SK-N-SH treated with all-trans-retinoic acid at 6 μM for 48 hours (cell line): ENCODE measurements at regions not wholly inside any gene's neighbourhood (a gene's known extent, or its start where the extent isn't known, plus 50 kb on each side); places are given as distances from the start of the nearest gene placed in this dataset.
"Not testable (repeated sequence)": the region's sequence is repeated elsewhere in the genome, so short reads cannot be mapped to it uniquely, and the experiment has no call there.

Experiments used
- ATAC-seq: fragments of 200-7000 bp; cut with Tn5 transposase; 3 replicates; pipeline ENCODE4 v1.9.1; 2020; ENCODE audit warnings: mild to moderate bottlenecking, moderate library complexity
- ARNTL ChIP-seq: fragments of 450-650 bp; formaldehyde crosslinking; IDR thresholded peaks from 2 replicates; pipeline ENCODE4 v1.5.0; 2020; ENCODE audit warnings: low read depth, mild to moderate bottlenecking, moderate library complexity, borderline replicate concordance
- BACH2 ChIP-seq: fragments of 250-450 bp; sonication (Bioruptor Pico); IDR thresholded peaks from 2 replicates; pipeline ENCODE4 v1.9.0; 2021; ENCODE audit warnings: mild to moderate bottlenecking, borderline replicate concordance
- CREB5 ChIP-seq: fragments of 250-450 bp; sonication (Bioruptor Pico); IDR thresholded peaks from 2 replicates; pipeline ENCODE4 v1.5.1; 2020; ENCODE audit warnings: low read depth, mild to moderate bottlenecking, moderate library complexity
- CSDC2 ChIP-seq: fragments of 250-450 bp; sonication (Bioruptor Pico); IDR thresholded peaks from 2 replicates; pipeline ENCODE4 v1.5.0; 2020; ENCODE audit warnings: mild to moderate bottlenecking, moderate library complexity
- CSRNP3 ChIP-seq: fragments of 250-450 bp; sonication (Bioruptor Pico); IDR thresholded peaks from 2 replicates; pipeline ENCODE4 v1.5.1; 2021; ENCODE audit warnings: mild to moderate bottlenecking, moderate library complexity
- ESRRG ChIP-seq: fragments of 250-450 bp; sonication (Bioruptor Pico); IDR thresholded peaks from 2 replicates; pipeline ENCODE4 v1.6.1; 2021; ENCODE audit warnings: mild to moderate bottlenecking
- GLIS3 ChIP-seq: fragments of 250-450 bp; sonication (Bioruptor Pico); IDR thresholded peaks from 2 replicates; pipeline ENCODE4 v1.5.0; 2020; ENCODE audit warnings: mild to moderate bottlenecking, moderate library complexity
- ISL1 ChIP-seq: fragments of 250-450 bp; sonication (Bioruptor Pico); IDR thresholded peaks from 2 replicates; pipeline ENCODE4 v2.1.2; 2022; ENCODE audit warnings: mild to moderate bottlenecking, moderate library complexity
- OSR1 ChIP-seq: fragments of 250-450 bp; sonication (Bioruptor Pico); IDR thresholded peaks from 2 replicates; pipeline ENCODE4 v1.8.0; 2022; ENCODE audit warnings: moderate library complexity, mild to moderate bottlenecking, inconsistent platforms
- PATZ1 ChIP-seq: fragments of 250-450 bp; sonication (Bioruptor Pico); IDR thresholded peaks from 2 replicates; pipeline ENCODE4 v1.8.0; 2020; ENCODE audit warnings: mild to moderate bottlenecking, moderate library complexity, borderline replicate concordance
- POU6F1 ChIP-seq: fragments of 250-450 bp; sonication (Bioruptor Pico); IDR thresholded peaks from 2 replicates; pipeline ENCODE4 v1.8.0; 2021; ENCODE audit warnings: low read depth, mild to moderate bottlenecking, moderate library complexity, borderline replicate concordance
- PPARA ChIP-seq: fragments of 250-450 bp; sonication (Bioruptor Pico); IDR thresholded peaks from 2 replicates; pipeline ENCODE4 v1.5.0; 2020; ENCODE audit warnings: mild to moderate bottlenecking, borderline replicate concordance
- RARB ChIP-seq: fragments of 250-450 bp; sonication (Bioruptor Pico); IDR thresholded peaks from 2 replicates; pipeline ENCODE4 v1.8.0; 2021; ENCODE audit warnings: mild to moderate bottlenecking, moderate library complexity
- SNAI2 ChIP-seq: fragments of 250-450 bp; sonication (Bioruptor Pico); IDR thresholded peaks from 2 replicates; pipeline ENCODE4 v1.5.0; 2020; ENCODE audit warnings: mild to moderate bottlenecking, moderate library complexity
- TCF4 ChIP-seq: fragments of 250-450 bp; sonication (Bioruptor Pico); IDR thresholded peaks from 2 replicates; pipeline ENCODE4 v1.8.0; 2021; ENCODE audit warnings: mild to moderate bottlenecking, moderate library complexity, borderline replicate concordance
- TOX ChIP-seq: fragments of 250-450 bp; sonication (Bioruptor Pico); IDR thresholded peaks from 2 replicates; pipeline ENCODE4 v1.8.0; 2021; ENCODE audit warnings: mild to moderate bottlenecking, moderate library complexity, borderline replicate concordance
- TSHZ2 ChIP-seq: fragments of 250-450 bp; sonication (Bioruptor Pico); IDR thresholded peaks from 2 replicates; pipeline ENCODE4 v1.5.0; 2020; ENCODE audit warnings: mild to moderate bottlenecking, moderate library complexity
- ZC3H10 ChIP-seq: fragments of 250-450 bp; sonication (Bioruptor Pico); IDR thresholded peaks from 2 replicates; pipeline ENCODE4 v1.5.1; 2021; ENCODE audit warnings: mild to moderate bottlenecking, moderate library complexity
- ZFP3 ChIP-seq: fragments of 250-450 bp; sonication (Bioruptor Pico); IDR thresholded peaks from 2 replicates; pipeline ENCODE4 v1.5.0; 2020; ENCODE audit warnings: mild to moderate bottlenecking, moderate library complexity
- ZNF565 ChIP-seq: fragments of 450-650 bp; formaldehyde crosslinking; conservative IDR thresholded peaks from 2 replicates; pipeline ENCODE4 v1.5.0; 2020; ENCODE audit warnings: low read depth, mild to moderate bottlenecking, moderate library complexity
- ZNF70 ChIP-seq: fragments of 450-650 bp; formaldehyde crosslinking; IDR thresholded peaks from 2 replicates; pipeline ENCODE4 v1.5.0; 2020; ENCODE audit warnings: mild to moderate bottlenecking, moderate library complexity
- ZNF8 ChIP-seq: fragments of 450-650 bp; formaldehyde crosslinking; IDR thresholded peaks from 2 replicates; pipeline ENCODE4 v1.5.0; 2020; ENCODE audit warnings: mild to moderate bottlenecking, moderate library complexity

GRCh38 chr2:136314240-136314639, 196.3 kb upstream of the CXCR4 start (continued):
- TF ChIP-seq TSHZ2 (CRISPR knock-in tag) (no peak), ESRRG (CRISPR knock-in tag) (no peak)

- ATAC-seq, result not testable (repeated sequence)
These were observed 194.6 kb upstream of the CXCR4 start for GRCh38 chr2:136312568-136312967.

GRCh38 chr2:136310797-136311603, 193.1 kb upstream of the CXCR4 start:
- no peak for ATAC-seq
- no peak for TF ChIP-seq ZNF565
- TF ChIP-seq POU6F1 (CRISPR knock-in tag), result no peak
- TF ChIP-seq CSDC2, result no peak

GRCh38 chr2:136310005-136310495, 192.1 kb upstream of the CXCR4 start:
- ATAC-seq, result no peak
- no peak for TF ChIP-seq ARNTL (CRISPR knock-in tag)
- no peak for TF ChIP-seq RARB (CRISPR knock-in tag)
- TF ChIP-seq ZC3H10 (CRISPR knock-in tag), result no peak
- no peak for TF ChIP-seq ZNF8
- TF ChIP-seq SNAI2 (CRISPR knock-in tag), result no peak
- no peak for TF ChIP-seq OSR1 (CRISPR knock-in tag)
- TF ChIP-seq PATZ1 (CRISPR knock-in tag), result no peak
- TF ChIP-seq ZNF565, result no peak
- TF ChIP-seq CSRNP3, result no peak
- TF ChIP-seq GLIS3 (CRISPR knock-in tag), result no peak
- no peak for TF ChIP-seq CREB5 (CRISPR knock-in tag)
- no peak for TF ChIP-seq ZFP3 (CRISPR knock-in tag)
- TF ChIP-seq ISL1, result no peak
- TF ChIP-seq PPARA, result no peak
- TF ChIP-seq ESRRG (CRISPR knock-in tag), result no peak
- TF ChIP-seq BACH2 (CRISPR knock-in tag), result no peak
- TF ChIP-seq ZNF70 (CRISPR knock-in tag), result no peak
- TF ChIP-seq TOX (CRISPR knock-in tag), result no peak
- no peak for TF ChIP-seq TCF4 (CRISPR knock-in tag)
